HepG2 (cell line): ENCODE measurements at regions not wholly inside any gene's neighbourhood (a gene's known extent, or its start where the extent isn't known, plus 50 kb on each side); places are given as distances from the start of the nearest gene placed in this dataset.

Source experiments
- FOXO1 ChIP-seq: sonication (generic); formaldehyde crosslinking; IDR thresholded peaks from 2 replicates; pipeline ENCODE4 v1.4.0; 2020; ENCODE audit warnings: missing genetic modification reagents
- GTF2F1 ChIP-seq: fragments of 150-350 bp; IDR thresholded peaks from 2 replicates; pipeline ENCODE4 v1.6.1; 2014; ENCODE audit warnings: low read length
- NR2C2 ChIP-seq: sonication (generic); formaldehyde crosslinking; IDR thresholded peaks from 2 replicates; pipeline ENCODE4 v1.4.0; 2020; ENCODE audit warnings: missing genetic modification reagents, mild to moderate bottlenecking, moderate library complexity, borderline replicate concordance
- POLR2A ChIP-seq, 2 experiments: IDR thresholded peaks; 2 replicates each; pipeline ENCODE4 v1.6.1; 2011; ENCODE audit warnings: low read depth in 2 of 2, low read length in 2 of 2, mild to moderate bottlenecking in 1 of 2, moderate library complexity in 1 of 2; ENCODE audit not compliant: insufficient read depth in 1 of 2
- SP2 ChIP-seq: sonication (generic); formaldehyde crosslinking; IDR thresholded peaks from 2 replicates; pipeline ENCODE4 v1.5.1; 2020; ENCODE audit warnings: mild to moderate bottlenecking, missing genetic modification reagents
- ZNF720 ChIP-seq: sonication (generic); formaldehyde crosslinking; IDR thresholded peaks from 2 replicates; pipeline ENCODE4 v1.4.0; 2020; ENCODE audit warnings: missing genetic modification reagents
- TF ChIP-seq, protein P1 (sequence below): IDR thresholded peaks from 2 replicates; pipeline ENCODE4 v1.6.1; 2012; ENCODE audit warnings: inconsistent platforms
- TF ChIP-seq, protein P2 (sequence below): sonication (generic); formaldehyde crosslinking; IDR thresholded peaks from 2 replicates; pipeline ENCODE4 v1.5.0; 2020; ENCODE audit warnings: mild to moderate bottlenecking, missing genetic modification reagents, moderate library complexity
- TF ChIP-seq, protein P3 (sequence below): sonication (generic); formaldehyde crosslinking; IDR thresholded peaks from 2 replicates; pipeline ENCODE4 v1.8.0; 2022; ENCODE audit warnings: mild to moderate bottlenecking, missing genetic modification reagents; ENCODE audit not compliant: insufficient replicate concordance
- TF ChIP-seq, protein P4 (sequence below): sonication (generic); formaldehyde crosslinking; IDR thresholded peaks from 2 replicates; pipeline ENCODE4 v1.8.1; 2023; ENCODE audit warnings: missing genetic modification reagents, inconsistent platforms, borderline replicate concordance

DNA sequence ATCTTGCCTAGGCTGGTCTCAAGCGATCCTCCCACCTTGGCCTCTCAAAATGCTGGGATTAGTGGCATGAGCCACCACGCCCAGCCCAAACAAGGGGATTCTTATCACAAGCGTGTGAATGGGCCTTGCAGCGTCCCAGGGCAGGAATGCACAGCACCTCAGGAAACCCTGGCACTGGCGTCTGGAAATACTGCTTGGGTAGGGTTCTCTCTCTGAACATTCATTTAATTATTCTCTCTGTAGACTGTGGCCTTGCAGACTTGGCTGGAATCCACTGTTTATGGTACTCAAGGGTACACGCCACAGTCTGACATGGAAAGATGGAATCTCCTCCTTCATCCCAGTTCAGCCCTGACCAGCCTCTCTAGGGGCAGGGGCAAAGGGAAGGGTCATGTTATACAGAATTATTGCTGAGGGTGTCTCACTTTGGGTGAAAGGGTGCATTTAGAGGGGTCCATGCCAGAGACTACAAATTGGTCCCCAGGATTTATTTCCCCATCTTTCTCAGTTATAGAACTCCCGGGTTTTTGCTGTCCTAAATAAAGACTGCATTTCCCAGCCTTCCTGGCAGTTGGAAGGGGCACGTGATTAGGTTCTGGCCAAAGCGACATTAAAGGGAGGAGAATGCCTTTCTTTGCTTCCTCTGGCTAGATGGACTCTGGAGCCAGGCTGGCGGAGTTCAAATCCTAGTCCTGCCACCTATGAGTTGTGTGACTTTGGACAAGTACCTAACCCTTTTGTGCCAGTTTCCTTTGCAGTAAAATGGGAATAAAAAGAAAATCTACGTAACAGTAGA lies 147.2 kb upstream of the HAAO start:
- TF ChIP-seq POLR2A (IDR thresholded peaks at IDR 0.05; ENCODE audit: insufficient read depth in 1 of 2, low read depth in 2 of 2, low read length in 2 of 2) (no peak), NR2C2 (no peak), SP2 (no peak), FOXO1 (CRISPR knock-in tag) (no peak), ZNF720 (CRISPR knock-in tag) (no peak), GTF2F1 (no peak)
- TF ChIP-seq, protein P1, sequence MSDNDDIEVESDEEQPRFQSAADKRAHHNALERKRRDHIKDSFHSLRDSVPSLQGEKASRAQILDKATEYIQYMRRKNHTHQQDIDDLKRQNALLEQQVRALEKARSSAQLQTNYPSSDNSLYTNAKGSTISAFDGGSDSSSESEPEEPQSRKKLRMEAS = no peak
- TF ChIP-seq, protein P2, sequence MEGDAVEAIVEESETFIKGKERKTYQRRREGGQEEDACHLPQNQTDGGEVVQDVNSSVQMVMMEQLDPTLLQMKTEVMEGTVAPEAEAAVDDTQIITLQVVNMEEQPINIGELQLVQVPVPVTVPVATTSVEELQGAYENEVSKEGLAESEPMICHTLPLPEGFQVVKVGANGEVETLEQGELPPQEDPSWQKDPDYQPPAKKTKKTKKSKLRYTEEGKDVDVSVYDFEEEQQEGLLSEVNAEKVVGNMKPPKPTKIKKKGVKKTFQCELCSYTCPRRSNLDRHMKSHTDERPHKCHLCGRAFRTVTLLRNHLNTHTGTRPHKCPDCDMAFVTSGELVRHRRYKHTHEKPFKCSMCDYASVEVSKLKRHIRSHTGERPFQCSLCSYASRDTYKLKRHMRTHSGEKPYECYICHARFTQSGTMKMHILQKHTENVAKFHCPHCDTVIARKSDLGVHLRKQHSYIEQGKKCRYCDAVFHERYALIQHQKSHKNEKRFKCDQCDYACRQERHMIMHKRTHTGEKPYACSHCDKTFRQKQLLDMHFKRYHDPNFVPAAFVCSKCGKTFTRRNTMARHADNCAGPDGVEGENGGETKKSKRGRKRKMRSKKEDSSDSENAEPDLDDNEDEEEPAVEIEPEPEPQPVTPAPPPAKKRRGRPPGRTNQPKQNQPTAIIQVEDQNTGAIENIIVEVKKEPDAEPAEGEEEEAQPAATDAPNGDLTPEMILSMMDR (CRISPR knock-in tag) = no peak
- TF ChIP-seq, protein P3, sequence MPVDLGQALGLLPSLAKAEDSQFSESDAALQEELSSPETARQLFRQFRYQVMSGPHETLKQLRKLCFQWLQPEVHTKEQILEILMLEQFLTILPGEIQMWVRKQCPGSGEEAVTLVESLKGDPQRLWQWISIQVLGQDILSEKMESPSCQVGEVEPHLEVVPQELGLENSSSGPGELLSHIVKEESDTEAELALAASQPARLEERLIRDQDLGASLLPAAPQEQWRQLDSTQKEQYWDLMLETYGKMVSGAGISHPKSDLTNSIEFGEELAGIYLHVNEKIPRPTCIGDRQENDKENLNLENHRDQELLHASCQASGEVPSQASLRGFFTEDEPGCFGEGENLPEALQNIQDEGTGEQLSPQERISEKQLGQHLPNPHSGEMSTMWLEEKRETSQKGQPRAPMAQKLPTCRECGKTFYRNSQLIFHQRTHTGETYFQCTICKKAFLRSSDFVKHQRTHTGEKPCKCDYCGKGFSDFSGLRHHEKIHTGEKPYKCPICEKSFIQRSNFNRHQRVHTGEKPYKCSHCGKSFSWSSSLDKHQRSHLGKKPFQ (CRISPR knock-in tag) = no peak
- TF ChIP-seq, protein P4, sequence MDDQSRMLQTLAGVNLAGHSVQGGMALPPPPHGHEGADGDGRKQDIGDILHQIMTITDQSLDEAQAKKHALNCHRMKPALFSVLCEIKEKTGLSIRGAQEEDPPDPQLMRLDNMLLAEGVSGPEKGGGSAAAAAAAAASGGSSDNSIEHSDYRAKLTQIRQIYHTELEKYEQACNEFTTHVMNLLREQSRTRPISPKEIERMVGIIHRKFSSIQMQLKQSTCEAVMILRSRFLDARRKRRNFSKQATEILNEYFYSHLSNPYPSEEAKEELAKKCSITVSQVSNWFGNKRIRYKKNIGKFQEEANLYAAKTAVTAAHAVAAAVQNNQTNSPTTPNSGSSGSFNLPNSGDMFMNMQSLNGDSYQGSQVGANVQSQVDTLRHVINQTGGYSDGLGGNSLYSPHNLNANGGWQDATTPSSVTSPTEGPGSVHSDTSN (CRISPR knock-in tag) = no peak
